HG03469 (cell line): ENCODE measurements at regions not wholly inside any gene's neighbourhood (a gene's known extent, or its start where the extent isn't known, plus 50 kb on each side); places are given as distances from the start of the nearest gene placed in this dataset.
"Not testable (repeated sequence)": the region's sequence is repeated elsewhere in the genome, so short reads cannot be mapped to it uniquely, and the experiment has no call there.

ENCODE experiments used
- ATAC-seq: cut with Tn5 transposase; IDR thresholded peaks from one replicate; pipeline ENCODE4 v1.9.1; 2021; ENCODE audit warnings: mild to moderate bottlenecking, moderate library complexity, moderate number of reproducible peaks; ENCODE audit not compliant: unreplicated experiment

DNA sequence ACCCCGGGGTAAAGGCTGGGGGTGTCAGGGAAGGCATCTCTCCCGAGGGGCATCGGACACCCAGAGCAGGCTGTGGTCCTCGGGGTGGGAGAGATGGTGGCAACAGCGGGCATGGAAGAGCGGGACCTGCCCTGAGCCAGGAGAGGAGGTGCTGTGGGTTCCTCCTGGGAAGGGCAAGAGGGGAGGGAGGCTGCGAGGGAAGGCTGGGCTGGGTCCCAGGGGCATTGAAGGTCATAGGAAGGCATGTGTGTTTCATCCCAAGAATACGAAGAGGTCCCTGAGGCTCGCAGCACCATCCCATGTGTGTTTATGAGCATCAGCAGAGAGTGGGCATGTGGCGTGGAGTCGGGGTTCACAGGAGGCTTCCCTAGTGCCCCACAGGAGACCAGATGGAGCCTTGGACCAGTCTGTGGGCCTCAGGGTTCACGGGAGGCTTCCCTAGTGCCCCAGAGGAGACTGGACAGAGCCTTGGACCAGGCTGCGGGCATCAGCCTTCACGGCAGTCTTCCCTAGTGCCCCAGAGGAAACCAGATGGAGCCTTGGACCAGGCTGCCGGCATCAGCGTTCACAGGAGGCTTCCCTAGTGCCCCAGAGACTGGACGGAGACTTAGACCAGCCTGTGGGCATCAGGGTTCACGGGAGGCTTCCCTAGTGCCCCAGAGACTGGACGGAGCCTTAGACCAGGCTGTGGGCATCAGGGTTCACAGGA, 420.6 kb downstream of the BRD1 start:
- no peak for ATAC-seq

- no peak for ATAC-seq
Measured at GRCh38 chr22:49406047-49406650, 421.5 kb downstream of the BRD1 start.

DNA sequence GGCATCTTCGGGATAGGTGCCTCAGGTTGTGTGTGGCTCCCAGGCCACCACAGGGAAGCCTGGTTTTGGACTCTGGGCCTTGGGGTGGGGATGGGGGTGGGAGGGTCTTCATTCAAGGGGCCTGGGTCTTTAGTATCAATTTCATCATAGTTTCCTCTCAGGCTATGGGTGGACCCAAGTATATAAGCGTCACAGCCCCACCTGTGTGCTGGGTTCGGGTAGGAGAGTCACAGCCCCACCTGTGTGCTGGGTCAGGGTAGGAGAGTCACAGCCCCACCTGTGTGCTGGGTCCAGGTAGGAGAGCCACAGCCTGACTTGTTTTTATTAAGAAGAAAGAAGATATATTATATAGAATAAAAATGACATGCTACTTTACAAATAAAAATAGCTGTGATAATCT, 422.1 kb downstream of the BRD1 start:
- ATAC-seq = no peak

DNA sequence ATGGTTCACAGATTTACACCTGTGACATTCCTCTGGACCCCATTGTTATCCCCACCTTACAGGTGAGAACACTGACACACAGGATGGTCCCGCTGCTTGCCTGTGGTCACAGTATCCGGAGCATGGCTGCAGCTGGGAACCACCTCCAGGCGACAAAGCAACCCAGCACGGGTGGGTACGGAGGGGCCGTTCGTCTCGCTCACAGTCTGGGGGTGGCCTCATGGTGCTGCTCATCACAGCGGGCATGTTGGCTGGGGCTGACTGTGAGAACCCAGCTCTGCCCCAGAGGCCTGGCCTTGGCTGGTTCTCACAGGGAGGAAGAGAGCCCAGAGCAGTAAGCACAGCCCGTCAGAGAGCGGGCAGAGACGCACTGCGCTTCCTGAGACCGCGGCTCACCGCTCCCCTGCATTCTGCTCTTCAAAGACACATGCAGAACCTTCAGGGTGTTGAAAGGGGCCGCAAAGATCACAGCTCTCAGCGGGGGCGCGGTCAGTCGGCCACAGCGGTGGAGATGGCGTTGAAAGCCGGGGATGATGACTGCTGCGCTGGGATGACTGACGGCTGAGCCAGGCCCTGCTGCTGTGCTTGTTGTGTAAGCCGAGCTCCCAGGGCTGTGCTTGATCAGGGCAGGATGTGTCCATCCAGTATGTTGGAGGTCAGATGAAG, 423.0 kb downstream of the BRD1 start:
- no peak for ATAC-seq

GRCh38 chr22:49404020-49404419, 423.7 kb downstream of the BRD1 start:
- no peak for ATAC-seq

DNA sequence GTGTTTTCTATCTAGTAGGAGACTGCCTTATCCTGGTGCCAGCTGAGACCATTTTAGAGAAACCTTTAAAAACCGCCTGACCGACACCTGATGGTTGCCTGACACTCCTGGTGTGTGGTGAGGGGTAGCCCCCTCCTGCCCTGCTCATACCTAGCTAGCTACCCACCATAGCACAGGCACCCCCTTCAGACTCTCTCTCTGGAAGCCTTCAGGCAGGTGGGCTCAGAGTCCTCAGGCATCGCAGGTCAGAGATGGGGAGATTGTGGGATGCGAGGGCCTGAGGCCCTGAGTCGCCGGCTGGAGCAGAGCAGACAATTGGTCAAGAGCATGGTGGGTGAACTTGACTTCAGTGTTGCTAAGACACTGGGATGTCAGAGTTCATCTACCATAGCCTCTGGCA, 424.6 kb downstream of the BRD1 start:
- ATAC-seq = no peak

DNA sequence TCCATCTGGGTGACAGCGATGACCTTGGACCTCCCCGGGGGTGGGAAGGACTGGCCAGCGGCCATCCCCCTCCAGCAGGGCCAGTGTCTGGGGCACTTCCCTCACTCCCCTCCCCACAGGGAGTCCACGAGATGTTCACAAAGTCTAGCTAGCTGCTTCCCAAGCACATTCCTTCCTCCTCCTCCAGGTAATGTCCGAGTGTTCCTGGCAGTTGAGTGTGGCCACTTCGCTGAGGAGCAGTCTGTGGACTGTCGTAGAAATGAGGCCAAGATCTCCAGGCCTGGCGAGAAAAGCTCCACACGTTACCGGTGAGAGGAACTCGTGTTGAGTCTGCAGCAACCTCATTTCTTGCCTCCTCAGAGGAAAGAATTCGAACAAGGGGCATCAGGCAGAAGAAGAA, 425.5 kb downstream of the BRD1 start:
- ATAC-seq = no peak

- ATAC-seq = no peak
Measured at GRCh38 chr22:49400941-49401598, 426.6 kb downstream of the BRD1 start.

DNA sequence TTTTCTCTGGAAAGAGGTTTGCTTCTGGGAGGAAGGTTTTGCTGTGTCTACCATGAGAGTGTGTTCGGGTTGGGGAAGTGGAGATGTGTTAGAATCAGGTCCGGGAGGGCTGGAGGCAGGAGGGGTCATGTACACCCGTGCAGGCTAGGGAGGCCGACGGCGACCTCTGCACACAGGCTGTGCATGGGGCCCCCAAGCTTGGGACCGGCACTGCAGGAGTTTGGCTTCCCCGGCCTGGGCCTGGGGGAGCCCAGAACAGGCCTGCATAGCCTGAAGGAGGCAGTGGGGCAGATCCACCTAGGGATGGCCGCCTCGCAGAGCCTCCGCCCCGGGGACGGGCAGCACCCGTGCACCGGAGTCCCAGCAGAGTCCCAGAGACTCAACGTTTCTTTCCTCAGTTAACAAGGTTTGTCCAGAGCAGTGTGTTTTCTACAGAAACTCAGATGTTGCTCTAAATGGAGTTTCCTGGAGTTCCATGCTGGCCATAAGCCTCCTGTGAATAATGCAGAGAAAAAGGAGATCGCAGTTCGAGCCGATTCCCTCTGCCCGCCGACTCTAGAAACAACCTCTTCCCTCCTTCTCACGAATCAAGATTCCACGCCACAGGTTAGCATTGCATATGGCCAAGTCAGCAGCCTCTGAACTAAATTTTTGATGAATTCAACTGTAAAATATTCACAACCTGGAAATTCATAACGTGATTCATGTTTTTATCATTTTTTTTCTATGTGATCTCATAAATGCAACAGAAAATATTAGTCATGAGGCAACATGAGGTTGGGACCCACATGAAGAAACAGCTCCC, 427.3 kb downstream of the BRD1 start:
- no peak for ATAC-seq

DNA sequence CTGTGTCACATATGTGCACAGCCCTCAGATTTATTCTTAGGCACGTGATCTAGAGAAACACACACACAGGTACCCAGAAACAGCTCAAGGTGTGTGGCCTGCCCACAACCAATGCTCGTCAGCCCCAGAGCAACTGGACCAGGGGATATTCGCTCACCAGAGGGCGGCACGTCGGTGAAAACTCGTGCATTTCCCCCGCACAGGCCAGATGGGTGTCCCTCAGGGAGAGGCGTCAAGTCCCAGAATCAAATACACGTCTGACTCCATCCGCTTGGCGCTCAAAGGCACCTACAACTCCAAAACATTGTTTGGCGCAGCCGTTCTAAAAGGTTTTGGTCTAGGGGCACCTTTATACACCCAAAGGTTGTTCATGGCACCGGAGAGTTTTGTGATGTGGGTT, 429.0 kb downstream of the BRD1 start:
- no peak for ATAC-seq

- ATAC-seq = no peak
Measured at GRCh38 chr22:49398115-49398514, 429.6 kb downstream of the BRD1 start.

DNA sequence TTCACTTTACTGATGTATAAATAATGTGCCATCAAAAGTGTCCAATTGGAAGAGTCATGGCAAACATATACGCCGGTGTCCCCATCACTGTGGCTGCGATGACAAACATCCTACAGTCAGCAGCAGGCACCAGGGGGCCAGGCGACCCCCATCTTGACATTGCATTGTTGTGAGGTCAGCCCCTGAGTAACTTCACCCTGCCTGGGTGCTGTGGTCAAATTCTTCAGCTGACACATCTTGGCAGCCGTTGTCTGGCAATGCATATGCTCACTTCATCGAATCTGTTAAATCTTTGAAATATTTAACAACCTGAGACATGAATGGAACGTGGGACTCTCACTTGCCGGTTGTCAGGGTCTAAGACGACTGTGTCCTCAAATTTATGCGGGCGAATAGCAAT, 430.9 kb downstream of the BRD1 start:
- ATAC-seq = no peak

- no peak for ATAC-seq
Measured at GRCh38 chr22:49395617-49396016, 432.1 kb downstream of the BRD1 start.

- not testable (repeated sequence) for ATAC-seq
Measured at GRCh38 chr22:49395062-49395461, 432.6 kb downstream of the BRD1 start.

DNA sequence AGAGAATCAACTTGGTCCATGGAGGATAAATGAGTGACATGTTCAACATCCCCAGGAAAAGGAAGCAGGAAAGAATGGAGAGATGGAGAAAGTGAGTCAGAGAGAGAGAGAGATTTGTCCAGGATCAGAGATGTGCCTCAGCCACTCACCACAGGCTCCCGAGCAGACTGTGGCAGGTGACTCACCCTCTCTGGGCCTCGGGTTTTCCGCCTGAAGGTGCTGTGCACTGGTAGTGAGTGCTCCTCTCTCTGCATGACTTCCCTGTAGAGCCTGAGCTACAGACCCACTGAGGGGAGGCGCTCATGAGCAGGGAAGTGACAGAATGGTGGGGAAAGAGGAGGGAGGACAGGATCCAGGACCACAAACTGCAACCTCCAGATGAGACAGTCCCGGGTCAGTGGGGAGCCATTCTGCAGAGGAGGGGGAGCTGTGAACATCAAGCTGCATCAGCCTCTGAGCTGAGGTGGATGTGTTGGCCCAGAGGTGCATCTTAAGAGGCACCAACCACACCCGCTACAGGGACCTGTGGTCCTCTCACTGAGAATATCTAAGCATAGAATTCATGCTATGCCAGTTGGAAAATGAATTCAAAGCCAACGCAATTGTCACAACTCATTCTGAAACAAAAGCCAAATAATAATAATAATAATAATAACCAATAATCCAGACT, 433.4 kb downstream of the BRD1 start:
- no peak for ATAC-seq

DNA sequence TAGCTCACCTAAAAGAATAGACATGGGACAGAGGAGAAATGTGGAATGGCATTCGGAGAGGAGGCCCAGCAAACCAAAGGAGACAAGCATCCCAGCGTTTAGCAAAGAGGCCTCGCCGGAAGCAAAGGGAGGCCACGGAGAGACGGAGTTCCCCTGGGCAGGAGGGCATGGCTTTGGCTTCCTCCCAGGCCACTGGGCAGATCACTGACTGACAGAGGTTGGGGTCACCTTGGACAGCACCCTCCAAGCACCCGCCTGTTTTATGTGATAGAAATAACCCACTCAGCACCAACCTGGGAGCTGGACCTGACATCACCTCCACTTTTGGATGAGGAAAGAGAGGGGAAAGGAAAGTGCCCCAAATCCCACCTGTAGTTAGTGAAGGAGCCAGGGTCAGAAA, 434.1 kb downstream of the BRD1 start:
- ATAC-seq = no peak

GRCh38 chr22:49392841-49393510, 434.7 kb downstream of the BRD1 start:
- no peak for ATAC-seq

DNA sequence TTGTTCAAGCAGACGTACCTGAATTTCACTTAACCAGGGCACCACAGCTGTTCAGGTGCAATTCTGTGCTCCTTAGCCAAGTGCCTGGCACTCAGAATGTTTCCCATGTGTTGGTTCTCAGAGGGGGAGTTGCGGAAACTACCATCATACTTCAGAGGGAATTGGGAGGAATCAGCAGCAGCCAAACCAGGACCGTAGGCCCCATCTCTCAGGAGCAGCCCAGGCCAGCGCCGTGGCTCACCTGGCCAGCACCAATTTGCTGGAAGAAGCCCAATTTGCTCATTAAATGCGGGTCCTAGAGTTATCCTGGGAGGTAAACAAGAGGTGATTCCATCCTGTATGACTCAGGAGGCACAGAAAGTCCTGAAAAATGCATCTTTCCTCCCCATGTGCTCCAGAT, 435.4 kb downstream of the BRD1 start:
- no peak for ATAC-seq

GRCh38 chr22:49391436-49391835, 436.2 kb downstream of the BRD1 start:
- no peak for ATAC-seq

GRCh38 chr22:49390954-49391353, 436.7 kb downstream of the BRD1 start:
- no peak for ATAC-seq
